Calu3 (cell line): ENCODE measurements at regions not wholly inside any gene's neighbourhood (a gene's known extent, or its start where the extent isn't known, plus 50 kb on each side); places are given as distances from the start of the nearest gene placed in this dataset.

ENCODE experiments used
- BruUV-seq: library from RNA; stranded (reverse); fragments of 400-500 nt; replicated peaks from 2 replicates; lab custom pipeline; 2021; lab: Mats Ljungman, UMichigan
- CTCF ChIA-PET: fragments of 300-600 bp; sonication (Branson Sonifier 250); formaldehyde crosslinking; loops from one replicate; lab custom pipeline; 2022; ENCODE audit warnings: antibody characterized with exemption; lab: Charles Lee
- DNase-seq: peaks from one replicate; pipeline ENCODE4 v3.0.0; 2022
- H3K27ac Mint-ChIP-seq: one replicate; pipeline ENCODE4 v1.8.0; 2022; ENCODE audit warnings: mixed read lengths; ENCODE audit not compliant: unreplicated experiment
- H3K27me3 Mint-ChIP-seq: one replicate; pipeline ENCODE4 v1.8.0; 2022; ENCODE audit warnings: mixed read lengths; ENCODE audit not compliant: unreplicated experiment
- H3K36me3 Mint-ChIP-seq: one replicate; pipeline ENCODE4 v1.8.0; 2022; ENCODE audit warnings: mild to moderate bottlenecking, moderate library complexity, mixed read lengths; ENCODE audit not compliant: insufficient read depth, unreplicated experiment
- H3K4me1 Mint-ChIP-seq: one replicate; pipeline ENCODE4 v1.8.0; 2022; ENCODE audit warnings: mild to moderate bottlenecking, low read depth, mixed read lengths; ENCODE audit not compliant: unreplicated experiment
- H3K4me3 Mint-ChIP-seq: one replicate; pipeline ENCODE4 v1.8.0; 2022; ENCODE audit warnings: mild to moderate bottlenecking, low read depth, moderate library complexity, mixed read lengths; ENCODE audit not compliant: unreplicated experiment
- H3K9me3 Mint-ChIP-seq: one replicate; pipeline ENCODE4 v1.8.0; 2022; ENCODE audit warnings: low read depth, mixed read lengths; ENCODE audit not compliant: unreplicated experiment
- CTCF ChIP-seq: fragments of 200-600 bp; IDR thresholded peaks from one replicate; pipeline ENCODE4 v1.8.0; 2022; ENCODE audit warnings: antibody characterized with exemption; ENCODE audit not compliant: unreplicated experiment
- intact Hi-C: fragments of 100-400 bp; cut with micrococcal nuclease; formaldehyde crosslinking; loops from one replicate; pipeline ENCODE4 v1.10.0; 2022; ENCODE audit not compliant: unreplicated experiment

- DNase-seq, result no peak
- intact Hi-C loops, result no loop called here
- H3K27ac Mint-ChIP-seq, result no peak overlapping the region
- CTCF ChIA-PET, result no interaction called here
- BruUV-seq, result no TSS peak
- no peaks in the 10 kb centered on the region for H3K4me1 Mint-ChIP-seq
- TF ChIP-seq CTCF, result no peak
- H3K4me3 Mint-ChIP-seq, result no peak overlapping the region
- H3K9me3 Mint-ChIP-seq, result no peaks in the 10 kb centered on the region
- H3K27me3 Mint-ChIP-seq, result peaks cover 20% of the 10 kb centered on the region
- no peaks in the 10 kb centered on the region for H3K36me3 Mint-ChIP-seq
Measured at GRCh38 chr14:58721723-58722122, 84.0 kb downstream of the DACT1 start.

- Mint-ChIP-seq H3K27me3 (peaks cover 13% of the 10 kb centered on the region), H3K27ac (no peak overlapping the region), H3K36me3 (no peaks in the 10 kb centered on the region), H3K4me1 (no peaks in the 10 kb centered on the region), H3K9me3 (no peaks in the 10 kb centered on the region), H3K4me3 (no peak overlapping the region)
- intact Hi-C loops, result no loop called here
- no peak for DNase-seq
- TF ChIP-seq CTCF, result no peak
- no TSS peak for BruUV-seq
- CTCF ChIA-PET, result no interaction called here
Measured at GRCh38 chr14:58722441-58722840, 84.7 kb downstream of the DACT1 start.

- DNase-seq, result no peak
- CTCF ChIA-PET, result no interaction called here
- no peak overlapping the region for H3K27ac Mint-ChIP-seq
- no TSS peak for BruUV-seq
- no peaks in the 10 kb centered on the region for H3K9me3 Mint-ChIP-seq
- H3K4me3 Mint-ChIP-seq, result no peak overlapping the region
- H3K4me1 Mint-ChIP-seq, result no peaks in the 10 kb centered on the region
- no peaks in the 10 kb centered on the region for H3K27me3 Mint-ChIP-seq
- intact Hi-C loops, result no loop called here
- TF ChIP-seq CTCF, result no peak
- H3K36me3 Mint-ChIP-seq, result no peaks in the 10 kb centered on the region
Measured at GRCh38 chr14:58724206-58724605, 86.4 kb downstream of the DACT1 start.

GRCh38 chr14:58724702-58725101, 86.9 kb downstream of the DACT1 start:
- BruUV-seq, result no TSS peak
- H3K4me1 Mint-ChIP-seq, result no peaks in the 10 kb centered on the region
- H3K9me3 Mint-ChIP-seq, result no peaks in the 10 kb centered on the region
- no peak overlapping the region for H3K4me3 Mint-ChIP-seq
- CTCF ChIA-PET, result no interaction called here
- intact Hi-C loops, result no loop called here
- no peaks in the 10 kb centered on the region for H3K36me3 Mint-ChIP-seq
- TF ChIP-seq CTCF, result no peak
- no peaks in the 10 kb centered on the region for H3K27me3 Mint-ChIP-seq
- no peak overlapping the region for H3K27ac Mint-ChIP-seq
- DNase-seq, result no peak
